Stimulated activated naive B cell treated with anti-CD40 and anti-IgM and Interleukin-4, amounts not matched to agents 10 μg/mL and 1 μg/mL and 100 μg/mL, for 72 hours (primary cell): ENCODE measurements at regions not wholly inside any gene's neighbourhood (a gene's known extent, or its start where the extent isn't known, plus 50 kb on each side); places are given as distances from the start of the nearest gene placed in this dataset.

ENCODE experiments used
- ATAC-seq, 2 donors: fragments of 150-1000 bp; cut with Tn5 transposase; replicated peaks; 2 replicates each; pipeline ENCODE4 v1.10.0; 2021; ENCODE audit warnings: moderate library complexity in 1 of 2
- DNase-seq: peaks from one replicate; pipeline ENCODE4 v3.0.0; 2021
- H3K27ac Mint-ChIP-seq: one replicate; pipeline ENCODE4 v1.8.0; 2022; ENCODE audit warnings: mild to moderate bottlenecking, mixed read lengths
- H3K27me3 Mint-ChIP-seq, 2 donors: one replicate each; pipeline ENCODE4 v1.8.0; 2022; ENCODE audit warnings: mixed read lengths in 2 of 2
- H3K36me3 Mint-ChIP-seq, 2 donors: one replicate each; pipeline ENCODE4 v1.8.0; 2022; ENCODE audit warnings: mixed read lengths in 2 of 2, mild to moderate bottlenecking in 1 of 2
- H3K4me1 Mint-ChIP-seq, 2 donors: one replicate each; pipeline ENCODE4 v1.8.0; 2022; ENCODE audit warnings: mixed read lengths in 2 of 2, mild to moderate bottlenecking in 1 of 2
- H3K4me3 Mint-ChIP-seq, 2 donors: one replicate each; pipeline ENCODE4 v1.8.0; 2022; ENCODE audit warnings: mild to moderate bottlenecking in 2 of 2, mixed read lengths in 2 of 2, moderate library complexity in 1 of 2
- H3K9me3 Mint-ChIP-seq, 2 donors: one replicate each; pipeline ENCODE4 v1.8.0; 2022; ENCODE audit warnings: mixed read lengths in 2 of 2, mild to moderate bottlenecking in 1 of 2

GRCh38 chr13:31681133-31681532 lies 58.2 kb upstream of the RXFP2 start:
- H3K4me3 Mint-ChIP-seq = no peak overlapping the region
- H3K9me3 Mint-ChIP-seq = peaks cover 0 to 1% of the 10 kb centered on the region in 2 donors
- no peak overlapping the region for H3K27ac Mint-ChIP-seq
- DNase-seq (no peak), ATAC-seq (no peak)
- H3K27me3 Mint-ChIP-seq = no peaks in the 10 kb centered on the region
- no peaks in the 10 kb centered on the region for H3K36me3 Mint-ChIP-seq
- no peaks in the 10 kb centered on the region for H3K4me1 Mint-ChIP-seq

- DNase-seq = no peak
- Mint-ChIP-seq H3K4me3 (no peak overlapping the region), H3K36me3 (no peaks in the 10 kb centered on the region), H3K27ac (no peak overlapping the region), H3K27me3 (no peaks in the 10 kb centered on the region), H3K4me1 (no peaks in the 10 kb centered on the region), H3K9me3 (peaks cover 0 to 1% of the 10 kb centered on the region in 2 donors)
- ATAC-seq = no peak
Measured at GRCh38 chr13:31684466-31684865, 54.9 kb upstream of the RXFP2 start.

- no peaks in the 10 kb centered on the region for H3K27me3 Mint-ChIP-seq
- no peak for DNase-seq
- H3K4me1 Mint-ChIP-seq = no peaks in the 10 kb centered on the region
Measured at GRCh38 chr13:31686670-31687425, 52.5 kb upstream of the RXFP2 start.

More at GRCh38 chr13:31686670-31687425, 52.5 kb upstream of the RXFP2 start:
- Mint-ChIP-seq H3K36me3 (no peaks in the 10 kb centered on the region), H3K27ac (no peak overlapping the region), H3K4me3 (no peak overlapping the region), H3K9me3 (peaks cover 2 to 4% of the 10 kb centered on the region in 2 donors)
- ATAC-seq = no peak
